Skeletal muscle tissue (tissue), 3 donors: ENCODE measurements at regions not wholly inside any gene's neighbourhood (a gene's known extent, or its start where the extent isn't known, plus 50 kb on each side); places are given as distances from the start of the nearest gene placed in this dataset.

Source experiments
- H3K27ac ChIP-seq: one replicate; pipeline ENCODE4 v1.7.0; 2013; ENCODE audit warnings: mild to moderate bottlenecking, low read depth, low read length, inconsistent platforms
- H3K27me3 ChIP-seq, 3 donors: one replicate each; pipeline ENCODE4 v1.7.0; 2013; ENCODE audit warnings: low read length in 3 of 3; ENCODE audit not compliant: control insufficient read depth in 3 of 3, insufficient read depth in 3 of 3
- H3K36me3 ChIP-seq, 3 donors: one replicate each; pipeline ENCODE4 v1.7.0; 2013; ENCODE audit warnings: low read length in 3 of 3; ENCODE audit not compliant: control insufficient read depth in 3 of 3, insufficient read depth in 3 of 3
- H3K4me1 ChIP-seq, 3 donors: one replicate each; pipeline ENCODE4 v1.7.0; 2013; ENCODE audit warnings: low read length in 3 of 3, mild to moderate bottlenecking in 3 of 3; ENCODE audit not compliant: control insufficient read depth in 3 of 3, insufficient read depth in 3 of 3
- H3K4me3 ChIP-seq, 3 donors: one replicate each; pipeline ENCODE4 v1.7.0; 2013; ENCODE audit warnings: low read length in 3 of 3
- H3K9ac ChIP-seq, 3 donors: one replicate each; pipeline ENCODE4 v1.7.0; 2013; ENCODE audit warnings: low read length in 3 of 3, mild to moderate bottlenecking in 3 of 3, moderate library complexity in 2 of 3, low read depth in 1 of 3
- H3K9me3 ChIP-seq, 3 donors: one replicate each; pipeline ENCODE4 v1.7.0; 2013; ENCODE audit warnings: low read length in 3 of 3; ENCODE audit not compliant: control insufficient read depth in 3 of 3
- donor health status: Osteomylitis.

DNA sequence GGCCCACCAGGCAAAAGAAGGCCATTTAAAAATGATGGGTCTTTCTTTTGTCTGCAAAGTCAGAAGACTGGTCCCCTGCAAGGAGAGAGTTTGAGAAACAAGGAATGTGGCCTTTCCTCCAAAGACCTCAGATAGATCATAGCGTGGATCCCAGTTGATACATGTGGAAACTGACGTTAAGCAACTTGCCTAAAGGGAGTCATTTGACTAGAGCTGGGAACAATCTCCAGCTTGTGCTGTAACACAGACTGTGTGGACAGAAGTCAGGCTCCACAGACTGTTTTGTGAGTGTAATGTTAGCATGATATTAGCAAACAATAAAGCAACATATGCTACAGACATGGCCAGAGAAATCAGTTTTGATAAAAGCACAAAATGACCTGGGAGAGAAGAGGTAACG is 140.4 kb upstream of the CITED2 start:
- Histone ChIP-seq H3K9me3 (no peaks in the 10 kb centered on the region), H3K9ac (no peak overlapping the region), H3K27ac (no peak overlapping the region), H3K36me3 (no peaks in the 10 kb centered on the region), H3K27me3 (no peaks in the 10 kb centered on the region), H3K4me1 (peaks cover 0 to 6% (median 4%) of the 10 kb centered on the region in 3 donors), H3K4me3 (no peak overlapping the region)

DNA sequence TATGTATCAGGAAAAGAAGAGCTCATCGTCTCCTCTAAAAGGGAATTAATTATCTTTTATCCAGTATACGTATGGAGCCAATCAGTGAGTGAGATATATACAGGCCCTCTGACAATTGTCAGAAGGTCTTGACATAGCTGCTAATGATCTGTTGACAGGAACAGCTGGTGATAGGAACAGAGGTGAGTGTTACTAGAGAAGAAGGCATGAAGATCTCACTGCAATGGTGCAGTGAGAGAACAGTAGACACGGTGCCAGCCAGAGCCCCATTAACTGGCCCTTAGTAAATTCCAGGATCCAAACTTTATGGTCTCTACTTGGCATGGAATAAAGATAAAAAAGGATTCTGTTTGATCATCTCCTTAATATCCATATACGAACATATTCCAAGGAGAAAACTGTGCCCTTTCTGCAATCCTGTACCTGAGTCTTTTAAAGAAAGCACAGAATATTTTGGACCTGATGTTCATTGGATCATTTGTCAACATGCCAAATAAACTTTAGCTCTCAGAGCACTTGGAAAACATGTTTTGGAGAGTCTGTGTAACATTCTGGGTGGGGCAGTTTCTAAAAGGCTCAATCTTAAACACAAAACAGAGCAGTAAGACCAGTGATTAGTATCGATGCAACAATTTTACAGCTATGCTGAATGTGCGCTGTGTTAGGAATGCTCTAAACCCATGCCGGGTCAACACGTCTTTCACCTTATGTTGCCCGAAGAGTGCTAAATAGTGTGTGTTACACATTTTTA is 135.8 kb upstream of the CITED2 start:
- no peaks in the 10 kb centered on the region for H3K27me3 ChIP-seq
- peaks cover 0 to 3% (median 0%) of the 10 kb centered on the region in 3 donors for H3K4me1 ChIP-seq
- H3K9me3 ChIP-seq: no peaks in the 10 kb centered on the region
- no peaks in the 10 kb centered on the region for H3K36me3 ChIP-seq
- no peak overlapping the region for H3K9ac ChIP-seq
- no peak overlapping the region for H3K4me3 ChIP-seq
- H3K27ac ChIP-seq: no peak overlapping the region

DNA sequence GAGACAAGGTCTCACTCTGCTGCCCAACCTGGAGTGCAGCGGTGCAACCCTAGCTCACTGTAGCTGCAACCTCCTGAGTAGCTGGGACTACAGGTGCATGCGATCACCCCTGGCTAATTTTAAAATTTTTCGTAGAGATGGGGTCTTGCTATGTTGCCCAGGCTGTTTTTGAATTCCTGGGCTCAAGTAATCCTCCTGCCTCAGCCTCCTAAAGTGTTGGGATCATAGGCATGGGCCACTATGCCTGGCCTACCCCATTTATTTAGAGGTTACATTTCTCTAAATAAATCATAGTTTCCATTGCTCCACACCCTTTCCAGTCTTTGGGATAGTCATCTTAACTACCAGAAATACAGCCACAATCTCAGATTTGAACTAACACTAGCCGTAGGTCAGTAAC is 134.7 kb upstream of the CITED2 start:
- Histone ChIP-seq H3K27ac (no peak overlapping the region), H3K36me3 (no peaks in the 10 kb centered on the region), H3K9ac (no peak overlapping the region), H3K4me3 (no peak overlapping the region), H3K27me3 (no peaks in the 10 kb centered on the region), H3K4me1 (peaks cover 0 to 3% (median 0%) of the 10 kb centered on the region in 3 donors), H3K9me3 (no peaks in the 10 kb centered on the region)

DNA sequence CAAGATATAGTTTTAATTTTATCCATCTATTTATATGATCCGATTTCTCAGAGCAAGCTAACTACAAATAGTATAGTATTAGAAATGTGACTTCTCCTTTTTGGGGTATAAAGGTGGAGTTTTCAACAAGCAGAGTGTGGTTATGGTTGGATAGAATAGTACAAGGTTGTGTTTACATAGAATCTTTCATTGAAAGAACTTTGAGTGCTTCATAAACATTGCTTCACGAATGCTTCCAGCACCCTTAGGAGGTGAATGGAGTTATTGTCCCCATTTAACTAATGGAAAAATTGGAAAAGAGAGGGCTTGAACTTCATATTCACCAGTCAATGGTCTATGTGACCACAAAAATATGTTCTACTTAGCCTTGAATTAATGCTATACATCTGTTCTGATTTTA is 134.1 kb upstream of the CITED2 start:
- Histone ChIP-seq H3K4me3 (no peak overlapping the region), H3K9ac (no peak overlapping the region), H3K4me1 (peaks cover 0 to 3% (median 0%) of the 10 kb centered on the region in 3 donors), H3K36me3 (no peaks in the 10 kb centered on the region), H3K9me3 (no peaks in the 10 kb centered on the region), H3K27me3 (no peaks in the 10 kb centered on the region), H3K27ac (no peak overlapping the region)

DNA sequence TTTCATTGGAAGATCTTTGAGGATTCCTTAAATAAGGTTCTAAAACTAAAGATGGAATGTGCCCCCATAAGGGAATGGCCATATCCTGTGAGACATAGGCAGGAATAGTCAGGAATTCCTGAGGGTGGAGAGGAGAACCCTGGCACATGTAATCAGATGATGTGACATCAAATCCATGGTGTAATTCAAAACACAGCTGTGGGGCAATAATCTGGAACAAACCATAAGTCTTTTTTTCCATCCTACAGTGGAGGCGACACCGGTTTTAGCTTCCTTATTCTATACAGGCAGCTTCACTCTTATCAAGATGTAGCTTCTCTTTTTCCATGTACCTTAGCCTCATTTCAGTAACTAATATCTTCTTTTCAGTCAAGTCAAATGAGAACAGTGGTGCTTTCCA is 133.6 kb upstream of the CITED2 start:
- Histone ChIP-seq H3K4me1 (peaks cover 0 to 3% (median 0%) of the 10 kb centered on the region in 3 donors), H3K27ac (no peak overlapping the region), H3K4me3 (no peak overlapping the region), H3K36me3 (no peaks in the 10 kb centered on the region), H3K9ac (no peak overlapping the region), H3K27me3 (no peaks in the 10 kb centered on the region), H3K9me3 (no peaks in the 10 kb centered on the region)

DNA sequence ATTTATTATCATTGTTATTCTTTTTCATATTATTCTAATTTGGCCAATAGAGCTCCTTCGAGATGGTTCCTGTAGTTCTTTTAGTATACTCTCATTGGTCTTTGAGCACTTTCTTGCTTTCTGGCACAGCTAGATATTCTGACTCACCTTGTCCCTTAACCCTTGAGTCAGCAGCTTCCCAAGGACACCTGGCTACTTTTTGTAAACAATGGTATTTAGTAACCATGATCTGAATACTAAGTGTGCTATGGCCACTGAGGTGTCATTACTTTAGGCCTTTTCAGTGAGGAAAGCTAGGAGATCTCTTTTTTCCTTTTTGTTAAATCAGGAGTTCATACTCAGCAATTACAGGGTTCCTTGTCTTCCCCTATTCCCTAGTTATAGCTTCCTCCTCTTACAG is 126.5 kb upstream of the CITED2 start:
- Histone ChIP-seq H3K27ac (no peak overlapping the region), H3K4me3 (no peak overlapping the region), H3K4me1 (no peaks in the 10 kb centered on the region), H3K36me3 (no peaks in the 10 kb centered on the region), H3K27me3 (no peaks in the 10 kb centered on the region), H3K9me3 (no peaks in the 10 kb centered on the region), H3K9ac (no peak overlapping the region)

DNA sequence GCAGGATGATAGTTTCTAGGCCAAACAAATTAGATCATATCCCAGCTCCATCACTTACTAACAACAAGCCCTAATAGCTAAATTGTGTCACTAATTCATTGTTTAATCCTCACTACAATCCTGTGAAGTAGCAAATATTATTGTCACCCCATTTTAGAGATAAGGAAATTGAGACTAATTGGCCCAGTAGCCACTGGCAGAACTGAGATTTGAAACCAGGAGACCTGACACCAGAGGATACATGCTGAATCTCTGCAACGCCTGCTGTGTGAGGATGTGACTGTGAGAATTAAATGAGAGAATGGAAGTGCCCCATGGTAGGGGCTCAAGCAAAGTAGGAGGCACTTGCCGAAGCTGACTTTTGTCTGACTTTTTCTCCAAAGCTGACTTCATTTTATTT is 124.3 kb upstream of the CITED2 start:
- H3K27ac ChIP-seq: no peak overlapping the region
- H3K36me3 ChIP-seq: no peaks in the 10 kb centered on the region
- no peaks in the 10 kb centered on the region for H3K9me3 ChIP-seq

DNA sequence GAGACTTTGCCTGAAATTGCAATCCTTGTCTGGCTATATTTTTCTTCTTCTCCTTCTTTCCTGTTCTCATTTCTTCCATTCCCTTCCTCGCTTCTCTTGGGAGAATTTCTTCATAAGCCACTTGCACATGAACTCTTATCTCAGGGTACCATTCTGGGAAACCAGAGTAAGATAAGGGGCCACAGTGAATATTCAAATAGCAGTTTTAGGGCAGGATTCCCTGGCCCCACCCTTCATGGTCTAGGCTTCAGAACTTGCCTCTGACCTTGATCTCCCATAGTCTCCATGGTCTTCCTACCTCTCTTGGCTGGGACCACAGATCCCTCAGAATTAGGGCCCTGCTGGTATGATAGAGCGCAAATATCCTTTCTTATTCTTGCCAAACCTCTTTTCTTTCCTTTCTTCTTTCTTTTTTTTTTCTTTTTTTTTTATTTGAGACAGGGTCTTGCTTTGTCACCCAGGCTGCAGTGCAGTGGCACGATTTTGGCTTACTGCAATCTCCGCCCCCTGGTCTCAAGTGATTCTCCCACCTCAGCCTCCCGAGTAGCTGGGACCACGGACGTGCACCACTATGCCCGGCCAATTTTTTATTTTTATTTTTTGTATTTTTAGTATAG is 123.0 kb upstream of the CITED2 start:
- no peak overlapping the region for H3K9ac ChIP-seq
- H3K9me3 ChIP-seq: no peaks in the 10 kb centered on the region
- no peaks in the 10 kb centered on the region for H3K36me3 ChIP-seq
- H3K4me1 ChIP-seq: no peaks in the 10 kb centered on the region
- H3K27me3 ChIP-seq: no peaks in the 10 kb centered on the region
- no peak overlapping the region for H3K4me3 ChIP-seq
- H3K27ac ChIP-seq: no peak overlapping the region

More for the DNA sequence above, 124.3 kb upstream of the CITED2 start:
- H3K4me3 ChIP-seq: no peak overlapping the region
- H3K9ac ChIP-seq: no peak overlapping the region
- H3K4me1 ChIP-seq: no peaks in the 10 kb centered on the region
- no peaks in the 10 kb centered on the region for H3K27me3 ChIP-seq

DNA sequence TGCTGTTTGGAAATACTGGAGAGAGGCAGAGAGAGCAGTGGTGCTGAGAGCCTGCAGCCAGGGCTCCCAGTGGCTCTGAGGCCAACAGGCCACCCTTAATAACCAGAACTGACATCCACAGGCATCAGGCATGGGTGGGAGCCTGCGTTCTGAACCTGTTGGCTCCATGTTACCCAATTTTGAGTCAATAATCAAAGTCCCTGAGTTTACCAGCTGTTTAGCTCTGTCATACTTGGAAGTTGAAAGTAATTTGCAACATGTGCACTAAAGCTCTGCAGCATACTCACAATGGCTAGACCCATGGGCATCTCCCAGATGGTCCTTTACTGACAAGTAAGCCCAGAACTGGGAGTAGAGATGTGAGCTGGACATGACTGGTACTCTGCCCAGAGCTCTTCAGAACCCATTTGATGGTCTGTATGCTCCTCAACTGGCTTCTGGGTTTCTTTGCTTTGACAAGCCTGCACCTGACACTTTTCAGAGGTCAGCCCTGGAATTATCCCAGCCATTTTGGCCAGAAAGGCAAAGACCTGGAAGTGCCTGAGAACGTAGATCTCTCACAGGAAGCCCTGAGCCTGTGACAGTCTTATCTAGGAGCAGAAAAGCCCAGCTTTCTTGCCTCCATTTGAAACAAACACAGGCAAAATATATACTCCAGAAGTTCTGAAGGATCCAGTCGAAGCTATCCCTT is 122.4 kb upstream of the CITED2 start:
- no peak overlapping the region for H3K4me3 ChIP-seq
- no peaks in the 10 kb centered on the region for H3K36me3 ChIP-seq
- H3K27ac ChIP-seq: no peak overlapping the region
- no peak overlapping the region for H3K9ac ChIP-seq
- no peaks in the 10 kb centered on the region for H3K9me3 ChIP-seq
- no peaks in the 10 kb centered on the region for H3K4me1 ChIP-seq
- no peaks in the 10 kb centered on the region for H3K27me3 ChIP-seq

DNA sequence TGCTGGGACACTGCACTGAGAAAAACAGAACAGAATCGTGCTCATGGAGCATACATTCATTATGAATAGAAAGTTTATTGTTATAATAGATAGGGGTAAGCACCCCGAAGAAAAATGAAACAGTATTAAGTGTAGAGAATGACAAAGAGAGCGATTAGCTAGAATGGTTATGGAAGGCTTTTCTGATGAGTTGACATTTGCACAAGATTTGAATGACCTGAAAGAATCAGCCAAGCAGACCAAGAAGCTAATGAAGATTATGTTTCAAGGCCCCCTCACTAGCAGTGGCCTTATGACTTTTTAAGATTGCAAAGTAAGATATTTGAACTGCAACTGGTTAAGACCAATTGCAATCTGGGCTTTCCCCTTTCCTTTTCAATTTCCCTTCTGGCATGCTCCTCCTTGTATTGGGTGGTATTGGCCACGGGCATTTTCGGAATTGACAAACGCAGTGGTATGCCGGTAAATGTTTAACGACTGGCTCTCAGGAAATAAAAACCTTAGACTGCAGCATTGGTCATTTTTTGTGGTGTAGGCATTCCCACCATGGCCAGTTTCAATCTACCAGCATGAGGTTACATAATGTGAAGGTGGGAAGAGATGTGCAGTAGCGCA is 120.0 kb upstream of the CITED2 start:
- no peak overlapping the region for H3K9ac ChIP-seq
- H3K36me3 ChIP-seq: no peaks in the 10 kb centered on the region
- no peaks in the 10 kb centered on the region for H3K27me3 ChIP-seq
- H3K27ac ChIP-seq: no peak overlapping the region
- H3K4me1 ChIP-seq: no peaks in the 10 kb centered on the region
- no peaks in the 10 kb centered on the region for H3K9me3 ChIP-seq
- no peak overlapping the region for H3K4me3 ChIP-seq
